RWPE2 (cell line): ENCODE measurements at regions not wholly inside any gene's neighbourhood (a gene's known extent, or its start where the extent isn't known, plus 50 kb on each side); places are given as distances from the start of the nearest gene placed in this dataset.

ENCODE experiments used
- ATAC-seq: fragments of 200-7000 bp; cut with Tn5 transposase; 3 replicates; pipeline ENCODE4 v1.9.1; 2021; ENCODE audit warnings: low read depth
- DNase-seq: peaks from one replicate; pipeline ENCODE4 v3.0.0-alpha.2; 2020; ENCODE audit warnings: low spot score
- H3K27ac ChIP-seq: fragments of 450-650 bp; 2 replicates; pipeline ENCODE4 v1.5.1; 2017; ENCODE audit warnings: mild to moderate bottlenecking; ENCODE audit not compliant: poor library complexity, severe bottlenecking
- H3K27me3 ChIP-seq: fragments of 250-450 bp; sonication (Bioruptor Pico); 2 replicates; pipeline ENCODE4 v1.5.1; 2021; ENCODE audit warnings: mild to moderate bottlenecking, moderate library complexity; ENCODE audit not compliant: insufficient read depth, poor library complexity, severe bottlenecking
- H3K36me3 ChIP-seq: fragments of 250-450 bp; sonication (Bioruptor Pico); 2 replicates; pipeline ENCODE4 v1.5.1; 2020; ENCODE audit warnings: low read depth, mild to moderate bottlenecking, moderate library complexity
- H3K4me1 ChIP-seq: fragments of 250-450 bp; sonication (Bioruptor Pico); 2 replicates; pipeline ENCODE4 v1.5.1; 2021; ENCODE audit warnings: mild to moderate bottlenecking, moderate library complexity; ENCODE audit not compliant: insufficient read depth, poor library complexity, severe bottlenecking
- H3K4me3 ChIP-seq: fragments of 250-450 bp; sonication (Bioruptor Pico); 2 replicates; pipeline ENCODE4 v1.5.1; 2021; ENCODE audit warnings: mild to moderate bottlenecking, moderate library complexity; ENCODE audit not compliant: severe bottlenecking
- H3K9me3 ChIP-seq: fragments of 250-450 bp; sonication (Bioruptor Pico); 2 replicates; pipeline ENCODE4 v1.5.1; 2021; ENCODE audit warnings: mild to moderate bottlenecking, moderate library complexity; ENCODE audit not compliant: severe bottlenecking
- TF ChIP-seq, protein P1 (sequence below): fragments of 450-650 bp; IDR thresholded peaks from one replicate; pipeline ENCODE4 v1.5.1; 2017; ENCODE audit warnings: mild to moderate bottlenecking, moderate library complexity; ENCODE audit not compliant: poor library complexity, severe bottlenecking

GRCh38 chr3:90087703-90088102 is 980.3 kb downstream of the EPHA3 start:
- DNase-seq (no peak), ATAC-seq (no peak)
- Histone ChIP-seq H3K4me1 (no peaks in the 10 kb centered on the region), H3K36me3 (no peaks in the 10 kb centered on the region), H3K9me3 (no peaks in the 10 kb centered on the region), H3K4me3 (no peak overlapping the region), H3K27ac (no peak overlapping the region), H3K27me3 (no peaks in the 10 kb centered on the region)
- TF ChIP-seq, protein P1, sequence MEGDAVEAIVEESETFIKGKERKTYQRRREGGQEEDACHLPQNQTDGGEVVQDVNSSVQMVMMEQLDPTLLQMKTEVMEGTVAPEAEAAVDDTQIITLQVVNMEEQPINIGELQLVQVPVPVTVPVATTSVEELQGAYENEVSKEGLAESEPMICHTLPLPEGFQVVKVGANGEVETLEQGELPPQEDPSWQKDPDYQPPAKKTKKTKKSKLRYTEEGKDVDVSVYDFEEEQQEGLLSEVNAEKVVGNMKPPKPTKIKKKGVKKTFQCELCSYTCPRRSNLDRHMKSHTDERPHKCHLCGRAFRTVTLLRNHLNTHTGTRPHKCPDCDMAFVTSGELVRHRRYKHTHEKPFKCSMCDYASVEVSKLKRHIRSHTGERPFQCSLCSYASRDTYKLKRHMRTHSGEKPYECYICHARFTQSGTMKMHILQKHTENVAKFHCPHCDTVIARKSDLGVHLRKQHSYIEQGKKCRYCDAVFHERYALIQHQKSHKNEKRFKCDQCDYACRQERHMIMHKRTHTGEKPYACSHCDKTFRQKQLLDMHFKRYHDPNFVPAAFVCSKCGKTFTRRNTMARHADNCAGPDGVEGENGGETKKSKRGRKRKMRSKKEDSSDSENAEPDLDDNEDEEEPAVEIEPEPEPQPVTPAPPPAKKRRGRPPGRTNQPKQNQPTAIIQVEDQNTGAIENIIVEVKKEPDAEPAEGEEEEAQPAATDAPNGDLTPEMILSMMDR = no peak

DNA sequence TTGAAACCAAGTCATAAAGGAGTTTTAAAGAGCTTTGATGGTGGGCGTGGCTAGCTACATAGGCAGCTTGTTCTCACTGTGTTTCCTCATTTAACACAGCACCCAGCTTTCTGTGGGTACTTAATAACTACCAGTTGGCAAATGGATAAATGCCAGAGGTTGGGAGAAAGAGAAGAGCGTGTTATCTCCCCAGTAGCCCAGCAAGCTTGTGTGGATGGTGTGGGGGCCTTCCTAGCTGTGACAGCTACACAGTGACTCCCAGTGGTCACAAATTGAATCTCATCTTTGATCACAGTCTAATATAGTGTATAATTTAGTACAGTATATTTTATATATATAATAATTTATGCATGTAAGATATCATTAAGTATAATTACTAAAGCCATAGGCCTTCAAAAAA is 984.1 kb downstream of the EPHA3 start:
- H3K4me1 ChIP-seq = no peaks in the 10 kb centered on the region
- DNase-seq (no peak), ATAC-seq (peak; percentile 79)
- TF ChIP-seq, protein P1 = peak; percentile 69
- no peaks in the 10 kb centered on the region for H3K9me3 ChIP-seq
- H3K4me3 ChIP-seq = no peak overlapping the region
- no peak overlapping the region for H3K27ac ChIP-seq
- no peaks in the 10 kb centered on the region for H3K36me3 ChIP-seq
- no peaks in the 10 kb centered on the region for H3K27me3 ChIP-seq

DNA sequence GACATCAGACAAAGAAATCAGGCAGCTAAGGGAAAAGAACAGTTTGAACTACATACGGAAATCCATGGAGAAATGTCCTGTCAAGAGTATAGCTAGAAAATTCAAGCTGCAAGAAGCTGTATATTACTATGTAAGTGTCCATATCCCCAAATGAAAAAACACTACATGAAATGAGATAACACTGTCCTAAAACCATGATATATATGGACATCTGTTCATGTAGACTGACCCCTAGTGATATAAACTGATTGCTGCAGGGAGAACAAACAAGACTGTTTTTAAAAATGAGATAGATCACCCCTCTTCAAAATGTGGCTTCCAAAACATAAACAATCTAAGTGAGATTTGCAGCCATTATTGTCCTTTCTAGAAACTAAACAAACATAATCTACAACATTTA is 985.6 kb downstream of the EPHA3 start:
- no peaks in the 10 kb centered on the region for H3K9me3 ChIP-seq
- no peaks in the 10 kb centered on the region for H3K27me3 ChIP-seq
- TF ChIP-seq, protein P1 = peak; percentile 69
- no peaks in the 10 kb centered on the region for H3K4me1 ChIP-seq
- DNase-seq = no peak
- H3K36me3 ChIP-seq = no peaks in the 10 kb centered on the region
- no peak overlapping the region for H3K4me3 ChIP-seq
- no peak overlapping the region for H3K27ac ChIP-seq
- ATAC-seq = no peak

GRCh38 chr3:90095811-90096210 is 988.4 kb downstream of the EPHA3 start:
- H3K27me3 ChIP-seq = no peaks in the 10 kb centered on the region
- H3K36me3 ChIP-seq = no peaks in the 10 kb centered on the region
- no peaks in the 10 kb centered on the region for H3K9me3 ChIP-seq
- DNase-seq (no peak), ATAC-seq (no peak)
- H3K4me1 ChIP-seq = no peaks in the 10 kb centered on the region
- H3K27ac ChIP-seq = no peak overlapping the region
- TF ChIP-seq, protein P1 = no peak
- H3K4me3 ChIP-seq = no peak overlapping the region

DNA sequence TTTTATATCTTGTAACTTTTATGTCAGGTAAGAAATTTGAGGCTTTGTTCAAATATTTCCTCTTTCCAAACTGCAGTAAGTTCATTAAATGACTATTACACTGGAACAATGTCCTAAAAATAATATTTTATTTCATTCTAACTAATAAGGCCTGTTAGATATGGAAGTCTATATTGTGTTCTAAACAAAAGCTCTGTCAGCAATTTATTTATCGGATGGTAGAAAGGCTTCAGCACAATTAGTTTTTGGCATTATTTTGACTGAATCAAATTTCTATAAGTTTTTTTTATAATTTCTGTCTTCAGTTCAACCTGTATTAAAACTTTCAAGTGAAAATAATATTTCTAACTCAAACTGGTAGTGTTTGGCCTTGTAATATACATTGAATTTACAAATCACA is 992.1 kb downstream of the EPHA3 start:
- TF ChIP-seq, protein P1 = no peak
- no peaks in the 10 kb centered on the region for H3K36me3 ChIP-seq
- no peaks in the 10 kb centered on the region for H3K9me3 ChIP-seq
- DNase-seq = no peak
- no peak overlapping the region for H3K4me3 ChIP-seq
- H3K27me3 ChIP-seq = no peaks in the 10 kb centered on the region
- no peak for ATAC-seq
- H3K4me1 ChIP-seq = no peaks in the 10 kb centered on the region
- no peak overlapping the region for H3K27ac ChIP-seq
